NT2/D1 (cell line): ENCODE measurements at regions not wholly inside any gene's neighbourhood (a gene's known extent, or its start where the extent isn't known, plus 50 kb on each side); places are given as distances from the start of the nearest gene placed in this dataset.

Experiments
- YY1 ChIP-seq: IDR thresholded peaks from 2 replicates; pipeline ENCODE4 v1.6.1; 2011; ENCODE audit not compliant: insufficient read length, insufficient read depth
- ZNF274 ChIP-seq: IDR thresholded peaks from 2 replicates; pipeline ENCODE4 v1.6.1; 2011; ENCODE audit warnings: mild to moderate bottlenecking, low read depth, low read length

DNA sequence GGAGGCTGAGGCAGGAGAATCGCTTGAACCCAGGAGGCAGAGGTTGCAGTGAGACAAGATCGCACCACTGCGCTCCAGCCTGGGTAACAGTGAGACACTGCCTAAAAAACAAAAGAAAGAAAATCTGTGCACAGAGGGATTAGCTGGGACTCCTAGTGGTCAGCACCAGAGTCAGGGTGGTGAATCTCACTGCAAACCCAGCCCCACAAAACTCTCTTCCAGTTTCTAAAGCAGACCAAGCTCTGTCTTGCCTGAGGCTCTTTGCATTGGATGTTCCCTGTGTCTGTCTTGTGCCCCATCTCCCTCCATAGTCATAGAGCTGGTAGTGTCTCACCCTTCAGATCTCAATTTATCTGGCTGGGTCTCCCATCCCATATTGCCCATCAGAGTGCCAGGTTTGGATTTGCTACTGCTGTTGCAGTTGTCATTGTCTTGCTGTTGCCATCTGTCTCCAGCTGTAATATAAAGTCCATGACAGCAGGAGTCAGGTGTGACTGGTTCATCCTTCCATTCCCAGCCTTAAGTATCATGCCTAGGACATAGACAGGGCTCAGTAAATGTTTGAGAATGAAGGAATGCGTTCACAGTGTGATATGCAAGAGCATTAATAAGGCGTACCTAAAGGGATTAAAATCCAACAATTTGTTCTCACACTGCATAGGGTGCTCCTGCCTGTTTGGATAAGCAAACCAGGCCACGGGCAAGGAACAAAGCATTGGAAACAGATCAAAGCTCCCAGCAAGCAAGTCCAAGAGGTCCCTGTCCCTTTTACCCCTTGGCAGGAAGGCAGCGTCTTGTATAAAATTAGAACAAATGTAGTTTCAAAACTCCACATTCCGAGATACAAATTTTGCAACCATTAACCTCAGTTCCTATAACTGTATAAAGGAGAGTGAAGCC, 614.6 kb upstream of the CDH5 start:
- TF ChIP-seq ZNF274 (no peak), YY1 (no peak)
